GM19043 (cell line): ENCODE measurements at regions not wholly inside any gene's neighbourhood (a gene's known extent, or its start where the extent isn't known, plus 50 kb on each side); places are given as distances from the start of the nearest gene placed in this dataset.
A peak's percentile ranks its signal among the peaks of the same experiment; 100 is the strongest.

Experiments used
- ATAC-seq: cut with Tn5 transposase; IDR thresholded peaks from one replicate; pipeline ENCODE4 v1.9.1; 2021; ENCODE audit warnings: low read depth; ENCODE audit not compliant: unreplicated experiment

- ATAC-seq = no peak
These were observed 283.5 kb downstream of the C1orf94 start for GRCh38 chr1:34460193-34460592.

GRCh38 chr1:34470401-34470800 lies 284.4 kb upstream of the GJB5 start:
- ATAC-seq = no peak

- no peak for ATAC-seq
These were observed 280.3 kb upstream of the GJB5 start for GRCh38 chr1:34474566-34474965.

GRCh38 chr1:34476371-34476770 lies 278.5 kb upstream of the GJB5 start:
- ATAC-seq = no peak

- ATAC-seq = no peak
These were observed 277.2 kb upstream of the GJB5 start for GRCh38 chr1:34477632-34478141.

GRCh38 chr1:34478515-34479076 lies 276.3 kb upstream of the GJB5 start:
- no peak for ATAC-seq

GRCh38 chr1:34479731-34480130 lies 275.1 kb upstream of the GJB5 start:
- ATAC-seq = no peak

GRCh38 chr1:34488080-34488708 lies 266.7 kb upstream of the GJB5 start:
- no peak for ATAC-seq

GRCh38 chr1:34500451-34500850 lies 254.4 kb upstream of the GJB5 start:
- ATAC-seq = no peak

- no peak for ATAC-seq
These were observed 243.0 kb upstream of the GJB5 start for GRCh38 chr1:34511802-34512201.

GRCh38 chr1:34518146-34518699 lies 236.6 kb upstream of the GJB5 start:
- ATAC-seq = no peak

- no peak for ATAC-seq
These were observed 234.7 kb upstream of the GJB5 start for GRCh38 chr1:34520111-34520510.

GRCh38 chr1:34524783-34525182 lies 230.1 kb upstream of the GJB5 start:
- ATAC-seq = no peak

GRCh38 chr1:34529935-34530859 lies 224.7 kb upstream of the GJB5 start:
- peak; percentile 55 for ATAC-seq

- ATAC-seq = peak; percentile 48
These were observed 222.7 kb upstream of the GJB5 start for GRCh38 chr1:34532113-34532512.

- no peak for ATAC-seq
These were observed 216.4 kb upstream of the GJB5 start for GRCh38 chr1:34538481-34538880.

- ATAC-seq = no peak
These were observed 207.7 kb upstream of the GJB5 start for GRCh38 chr1:34547046-34547674.

GRCh38 chr1:34549199-34549598 lies 205.6 kb upstream of the GJB5 start:
- ATAC-seq = no peak

- ATAC-seq = no peak
These were observed 176.5 kb upstream of the GJB5 start for GRCh38 chr1:34578306-34578705.

- no peak for ATAC-seq
These were observed 172.5 kb upstream of the GJB5 start for GRCh38 chr1:34582356-34582755.

GRCh38 chr1:34587761-34588160 lies 167.1 kb upstream of the GJB5 start:
- ATAC-seq = no peak
